Amniotic epithelial cell (primary cell): ENCODE measurements at regions not wholly inside any gene's neighbourhood (a gene's known extent, or its start where the extent isn't known, plus 50 kb on each side); places are given as distances from the start of the nearest gene placed in this dataset.

Source experiments
- DNase-seq: peaks from one replicate; pipeline ENCODE4 v3.0.0-alpha.2; 2010; ENCODE audit warnings: low read depth

DNA sequence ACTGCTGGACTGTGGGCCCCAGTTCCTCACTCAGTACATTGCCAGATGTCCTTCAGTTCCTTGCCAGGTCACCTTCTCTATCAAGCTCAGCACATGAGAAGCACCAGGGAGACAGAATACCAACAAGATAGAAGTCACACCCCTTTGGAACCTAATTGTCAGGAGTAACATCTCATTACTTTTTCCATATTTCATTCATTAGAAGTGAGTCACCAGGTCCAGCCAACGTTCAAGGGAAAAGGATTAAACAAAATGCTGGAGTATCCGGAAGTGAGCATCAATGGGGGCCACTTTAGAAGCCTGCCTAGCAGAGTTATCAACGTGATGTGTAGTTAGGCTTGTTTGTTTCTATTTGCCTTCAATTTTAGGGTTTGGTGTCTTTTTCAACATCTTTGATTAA lies 569.3 kb downstream of the MIAT start:
- peak; percentile 70 for DNase-seq

DNA sequence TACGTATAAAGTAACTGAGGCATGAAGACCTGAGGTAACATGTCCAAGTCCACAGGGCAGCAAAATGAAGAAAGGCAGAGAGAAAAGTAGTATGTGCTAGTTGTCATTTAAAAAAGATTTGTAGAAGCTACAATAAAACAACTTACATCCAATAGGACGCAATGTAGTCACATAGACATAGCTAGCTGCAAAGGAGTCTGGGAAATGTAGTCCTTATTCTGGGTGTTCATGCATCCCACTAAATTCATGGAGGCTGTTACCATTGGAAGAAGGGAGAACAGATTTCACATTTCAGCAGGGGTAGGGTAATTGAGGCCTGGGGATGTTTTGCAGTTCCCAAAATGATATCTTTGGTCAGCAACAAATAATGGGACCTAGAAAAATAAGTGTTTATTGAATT lies 571.4 kb downstream of the MIAT start:
- no peak for DNase-seq

DNA sequence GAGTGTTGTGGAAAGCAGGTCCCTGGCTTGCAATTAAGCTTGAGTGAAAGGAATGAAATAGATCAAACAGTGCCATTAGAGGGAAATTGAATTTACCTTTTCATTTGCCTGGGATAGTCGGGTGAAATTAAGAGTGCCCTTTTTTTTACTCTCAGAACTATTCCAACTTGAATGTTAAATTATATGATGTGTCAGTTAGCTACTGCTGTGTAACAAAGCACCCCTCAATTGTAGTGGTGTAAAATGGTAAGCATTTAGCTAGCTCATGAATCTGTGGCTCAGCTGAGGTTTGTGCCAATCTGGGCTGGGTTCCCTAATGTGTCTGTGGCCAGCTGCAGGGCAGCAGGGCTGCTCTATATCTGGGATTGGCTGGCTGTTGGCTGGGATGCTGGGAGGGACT lies 571.4 kb downstream of the MN1 start:
- no peak for DNase-seq

DNA sequence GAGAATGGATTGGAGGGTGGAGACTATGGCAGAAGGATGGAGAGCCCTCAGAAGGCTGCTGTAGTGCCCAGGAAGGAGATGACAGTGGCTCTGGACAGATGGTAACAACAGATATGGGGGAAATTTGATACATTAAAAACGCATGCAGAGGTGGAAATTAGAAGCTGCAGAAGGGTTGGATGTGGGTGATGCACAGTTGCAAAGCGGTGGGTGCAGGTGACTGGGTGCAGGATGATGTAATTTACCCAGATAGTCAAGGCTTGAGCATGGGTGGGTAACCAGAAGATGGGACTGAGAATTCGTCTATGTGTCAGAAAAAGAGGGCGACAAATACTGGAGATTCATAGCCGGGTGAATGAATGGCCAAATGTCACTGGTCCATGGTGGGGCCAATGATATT lies 570.3 kb downstream of the MN1 start:
- DNase-seq: no peak

DNA sequence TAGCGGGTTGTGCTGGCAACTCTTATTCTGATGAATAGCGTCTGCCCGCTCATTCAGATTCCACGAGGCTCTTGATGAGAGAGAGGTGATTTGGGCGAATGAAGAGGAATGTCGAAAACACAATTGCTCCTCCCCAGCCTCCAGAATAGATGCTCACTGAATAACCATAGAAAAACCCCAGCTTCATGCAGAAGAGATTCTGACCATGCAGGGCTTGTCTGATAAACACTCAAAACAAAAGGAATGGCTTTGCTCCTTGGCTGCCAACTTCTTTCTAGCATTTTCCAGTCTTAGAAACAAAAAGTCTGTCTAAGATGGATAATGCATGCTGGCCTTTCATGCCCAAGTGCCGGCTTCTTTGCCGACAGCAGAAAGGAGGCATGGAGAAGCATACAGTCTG lies 569.5 kb downstream of the MN1 start:
- DNase-seq: no peak

DNA sequence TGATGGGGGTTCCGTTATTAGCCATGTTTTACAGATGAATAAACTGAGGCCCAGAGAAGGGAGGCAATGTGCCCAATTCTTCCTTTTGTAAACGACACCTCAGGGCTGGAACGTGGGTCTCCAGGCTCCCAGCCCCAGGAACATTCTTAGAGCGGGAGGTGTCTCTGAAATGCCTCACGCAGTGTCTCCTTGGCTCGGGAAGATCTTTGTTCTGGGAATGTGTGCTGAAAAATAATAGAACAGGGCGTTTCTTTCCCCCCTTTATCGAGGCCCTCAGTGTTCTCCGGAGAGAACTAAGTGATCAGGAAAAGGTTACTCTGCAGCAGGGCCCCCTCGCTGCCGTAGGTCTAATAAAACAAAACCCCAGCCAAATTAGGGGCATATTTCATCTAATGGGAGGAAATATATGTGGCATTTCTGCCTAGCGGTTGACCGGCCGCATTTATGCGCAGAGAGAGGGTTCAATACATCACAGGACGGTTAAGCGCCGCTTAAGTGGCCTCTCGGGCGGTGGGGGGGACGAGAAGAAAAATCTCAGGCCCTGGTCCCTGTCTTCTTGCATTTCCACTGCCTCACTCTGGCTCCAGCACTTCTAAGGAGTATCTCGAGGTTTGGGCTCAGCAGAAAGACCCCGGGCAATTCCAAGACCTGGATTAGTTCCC lies 564.3 kb downstream of the MN1 start:
- DNase-seq: no peak

DNA sequence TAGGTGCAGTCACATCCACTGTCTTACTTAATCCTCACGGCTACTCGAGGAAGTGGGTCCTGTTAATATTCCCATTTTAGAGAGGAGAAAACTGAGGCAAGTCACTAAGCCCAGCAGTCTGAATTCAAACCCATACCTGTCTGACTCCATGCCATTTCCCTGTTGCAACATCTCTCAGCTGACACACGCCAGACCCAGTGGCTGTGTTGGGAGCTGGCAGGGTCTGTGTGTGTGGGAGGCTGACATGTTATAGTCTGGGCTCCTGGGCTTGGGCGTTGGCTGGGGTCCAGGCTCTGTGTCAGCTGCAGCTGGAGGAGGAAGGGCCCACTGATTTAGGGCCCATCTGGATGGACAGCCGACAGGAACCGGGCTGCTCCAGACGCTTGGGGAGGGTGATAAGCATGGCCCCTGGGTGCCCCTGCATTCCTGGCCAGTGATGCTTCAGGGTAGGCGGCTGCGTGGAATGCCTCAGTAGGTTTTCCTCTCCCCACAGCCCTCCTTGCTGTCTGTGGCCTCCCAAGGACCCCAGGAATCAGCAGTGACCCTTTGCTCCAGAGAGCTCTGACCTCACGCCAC lies 562.5 kb downstream of the MN1 start:
- peak; percentile 100 for DNase-seq

DNA sequence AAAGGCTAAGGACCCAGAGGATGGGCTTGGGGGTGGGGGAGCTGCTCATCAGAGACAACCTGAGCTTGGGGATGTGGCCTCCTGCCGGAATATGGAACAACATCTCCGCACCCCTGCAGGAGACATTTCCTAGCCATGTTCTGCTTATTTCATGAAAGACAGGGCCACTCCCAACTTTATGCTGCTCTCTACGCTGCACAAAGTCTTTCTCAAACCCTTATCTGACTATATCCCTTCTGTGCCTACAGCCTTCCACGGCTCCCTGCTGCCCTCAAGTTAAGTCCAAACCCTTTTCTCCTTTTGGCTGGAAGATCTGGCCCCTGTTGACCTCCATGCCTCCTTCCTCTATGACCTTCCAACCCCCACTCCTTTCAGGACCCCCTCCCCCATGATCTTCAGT lies 562.0 kb downstream of the MN1 start:
- no peak for DNase-seq

DNA sequence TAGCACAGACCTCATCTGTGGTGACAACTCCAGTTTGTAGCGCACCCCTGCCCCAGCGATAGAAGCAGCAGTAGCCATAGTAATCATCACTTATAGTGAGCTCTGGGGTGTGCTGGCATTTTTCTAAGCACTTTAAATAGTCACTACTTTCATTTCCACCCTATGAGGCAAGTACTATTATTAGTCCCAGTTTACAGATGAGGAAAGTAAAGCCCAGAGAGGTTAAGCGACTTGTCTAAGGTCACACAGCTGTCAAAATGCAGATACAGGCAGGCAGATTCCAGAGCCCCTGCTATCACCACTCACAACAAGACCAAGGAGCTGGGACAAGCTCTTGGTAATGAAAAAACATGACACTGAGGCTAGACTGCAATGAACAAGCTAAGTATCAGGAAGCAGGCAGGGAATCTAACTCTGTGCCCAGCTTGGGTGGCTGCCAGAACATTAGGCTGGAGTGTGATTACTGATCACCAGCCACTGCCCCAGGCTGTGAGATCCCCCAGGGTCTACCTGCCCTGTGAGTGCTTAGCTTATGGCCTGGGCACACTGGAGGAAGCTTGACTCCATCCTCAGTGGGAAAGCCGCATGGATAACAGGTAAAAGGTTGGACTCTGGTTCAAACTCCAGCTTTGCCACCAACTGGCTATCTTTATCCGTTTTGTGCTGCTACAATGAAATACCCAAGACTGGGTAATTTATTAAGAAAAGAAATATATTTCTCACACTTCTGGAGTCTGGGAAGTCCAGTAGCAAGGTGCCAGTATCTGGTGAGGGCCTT lies 561.1 kb downstream of the MN1 start:
- no peak for DNase-seq

DNA sequence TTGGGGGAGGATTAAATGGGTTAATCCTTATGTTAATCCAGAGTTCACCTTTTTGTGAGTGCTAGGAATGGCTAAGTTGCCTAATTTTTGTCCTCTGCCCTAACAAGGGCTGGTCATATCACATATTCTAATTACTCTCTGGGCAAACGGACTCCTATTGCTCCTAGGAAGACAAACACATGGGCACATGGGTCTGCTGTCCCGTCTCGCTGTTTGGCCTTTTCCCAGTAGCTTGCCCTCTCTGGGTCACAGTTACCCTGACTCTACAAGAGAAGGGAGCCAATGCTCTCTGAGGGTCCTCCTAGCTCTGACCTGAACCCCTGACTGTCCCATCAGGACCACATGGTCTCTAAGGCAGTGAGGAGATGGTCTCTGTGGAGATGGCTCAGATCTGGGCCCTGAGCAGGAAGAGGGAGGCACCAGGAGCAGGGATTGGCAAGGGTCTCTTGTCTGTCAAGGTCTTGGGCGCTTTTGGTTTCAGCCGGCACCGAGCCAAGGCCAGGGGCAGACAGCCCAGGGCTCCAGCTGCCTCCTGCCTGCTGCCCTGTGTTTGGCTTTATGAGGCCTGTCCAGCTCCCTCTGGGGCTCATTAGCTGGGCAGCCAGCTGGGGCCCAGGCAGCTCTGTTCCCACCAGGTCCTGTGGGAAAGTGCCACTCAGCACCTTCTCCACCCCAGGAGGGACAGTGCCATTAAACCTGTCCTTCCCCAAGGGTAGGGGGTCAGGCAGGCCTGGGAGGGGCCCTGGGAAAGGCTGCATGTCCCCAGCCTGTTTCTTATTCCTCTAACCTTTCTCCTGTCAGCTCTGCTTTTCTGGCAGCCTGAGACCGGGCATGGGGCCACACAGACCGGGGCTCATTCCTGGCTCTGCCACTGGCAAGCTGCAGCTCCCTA lies 559.9 kb downstream of the MN1 start:
- no peak for DNase-seq

DNA sequence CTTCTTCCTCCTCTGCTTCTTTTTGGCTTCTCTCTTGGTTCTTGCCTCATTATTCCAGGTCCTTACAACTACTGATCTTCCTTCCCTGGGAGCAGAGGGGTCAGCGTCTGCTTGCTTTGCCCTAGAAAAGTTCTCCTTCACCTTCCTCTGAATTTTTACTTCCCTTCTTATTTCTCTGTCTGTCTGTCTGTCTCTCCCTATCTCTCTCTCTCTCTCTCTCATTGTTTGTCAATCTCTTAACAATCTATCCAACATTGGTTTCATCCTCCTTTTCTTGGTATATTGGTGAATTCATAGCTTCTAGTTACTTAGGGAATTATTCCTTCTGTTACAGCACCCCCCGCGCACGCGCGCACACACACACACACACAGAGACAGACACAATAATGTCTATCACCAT lies 559.1 kb downstream of the MN1 start:
- no peak for DNase-seq

DNA sequence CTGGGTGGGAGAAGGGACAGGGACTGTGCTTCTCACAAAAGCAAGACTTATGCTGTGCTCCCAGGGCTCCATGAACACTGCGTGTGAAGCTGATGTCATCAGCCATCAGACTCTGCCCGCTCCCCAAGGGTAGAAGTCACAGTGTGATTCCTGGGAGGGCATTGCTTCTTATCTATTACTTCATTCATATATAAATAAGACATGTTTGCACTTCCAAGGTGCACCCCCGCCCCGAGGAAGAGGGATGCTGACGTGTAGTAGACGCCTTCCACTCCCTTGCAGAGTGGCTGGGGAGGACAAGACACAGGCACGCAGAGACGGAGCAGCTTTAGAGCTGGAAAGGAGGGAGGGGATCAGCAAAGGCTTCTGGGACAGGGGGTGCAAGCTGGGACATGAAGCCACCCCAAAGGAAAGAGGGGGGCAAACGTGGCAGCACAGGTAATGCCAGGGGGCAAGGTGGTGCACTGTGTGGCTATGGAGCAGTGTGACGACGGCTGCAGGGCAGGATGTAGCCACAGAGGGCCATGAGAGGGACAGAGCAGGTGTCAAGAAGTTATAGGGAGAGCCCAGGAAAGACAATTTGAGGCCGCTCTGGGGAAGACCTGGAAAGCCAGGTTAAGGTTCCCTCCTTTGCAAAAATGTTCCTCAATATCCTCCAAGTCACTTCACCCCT lies 558.5 kb downstream of the MN1 start:
- DNase-seq: no peak

DNA sequence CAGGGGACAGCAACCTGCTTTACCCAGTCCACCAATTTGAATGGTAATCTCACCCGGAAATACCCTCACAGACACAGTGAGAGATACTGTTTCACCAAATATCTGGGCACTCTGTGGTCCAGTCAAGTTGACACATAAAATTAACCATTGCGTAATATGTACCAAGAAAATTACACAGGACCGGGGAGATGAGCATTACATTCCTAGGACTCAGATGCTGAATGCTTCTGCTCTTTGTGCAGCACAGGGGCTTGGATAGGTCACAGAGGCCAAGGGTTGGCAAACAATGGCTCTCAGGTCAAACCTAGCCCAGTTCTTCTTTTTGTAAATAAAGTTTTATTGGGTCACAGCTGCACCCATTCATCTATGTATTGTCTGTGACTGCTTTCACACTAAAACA lies 557.2 kb downstream of the MN1 start:
- no peak for DNase-seq

DNA sequence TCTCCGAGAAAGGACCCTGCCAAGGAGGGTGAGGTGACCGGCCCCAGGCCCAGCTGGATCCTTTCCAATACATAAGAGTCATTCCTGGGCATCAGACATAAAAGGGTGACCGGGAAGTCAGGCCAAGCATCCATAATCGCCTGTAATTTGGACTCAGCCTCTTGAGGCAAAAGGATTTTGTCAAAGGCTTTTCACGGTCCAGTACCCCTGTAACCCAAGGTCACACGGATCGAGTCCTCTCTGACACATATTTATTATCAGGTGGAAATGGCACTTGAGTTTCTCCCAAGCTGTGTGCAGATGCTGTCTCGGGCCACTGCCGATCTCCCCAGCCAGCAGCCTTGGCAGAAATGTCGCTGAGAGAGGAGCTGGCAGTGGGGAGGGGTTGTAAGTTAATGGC lies 556.5 kb downstream of the MN1 start:
- DNase-seq: no peak

DNA sequence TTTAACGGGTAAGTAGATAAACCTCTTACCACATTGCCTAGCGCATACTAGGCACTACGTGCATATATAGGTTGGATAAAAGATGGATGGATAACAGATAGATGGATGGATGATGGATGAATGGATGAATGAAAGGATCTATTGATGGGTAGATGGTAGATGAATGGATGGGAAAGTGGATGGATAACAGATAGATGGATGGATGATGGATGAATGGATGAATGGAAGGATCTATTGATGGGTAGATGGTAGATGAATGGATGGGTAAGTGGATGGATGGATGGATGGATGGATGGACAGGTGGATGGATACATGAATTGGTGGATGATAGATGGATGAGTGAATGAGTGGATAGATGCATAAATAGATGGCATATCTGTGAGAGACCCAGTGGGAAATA lies 555.0 kb downstream of the MN1 start:
- no peak for DNase-seq

DNA sequence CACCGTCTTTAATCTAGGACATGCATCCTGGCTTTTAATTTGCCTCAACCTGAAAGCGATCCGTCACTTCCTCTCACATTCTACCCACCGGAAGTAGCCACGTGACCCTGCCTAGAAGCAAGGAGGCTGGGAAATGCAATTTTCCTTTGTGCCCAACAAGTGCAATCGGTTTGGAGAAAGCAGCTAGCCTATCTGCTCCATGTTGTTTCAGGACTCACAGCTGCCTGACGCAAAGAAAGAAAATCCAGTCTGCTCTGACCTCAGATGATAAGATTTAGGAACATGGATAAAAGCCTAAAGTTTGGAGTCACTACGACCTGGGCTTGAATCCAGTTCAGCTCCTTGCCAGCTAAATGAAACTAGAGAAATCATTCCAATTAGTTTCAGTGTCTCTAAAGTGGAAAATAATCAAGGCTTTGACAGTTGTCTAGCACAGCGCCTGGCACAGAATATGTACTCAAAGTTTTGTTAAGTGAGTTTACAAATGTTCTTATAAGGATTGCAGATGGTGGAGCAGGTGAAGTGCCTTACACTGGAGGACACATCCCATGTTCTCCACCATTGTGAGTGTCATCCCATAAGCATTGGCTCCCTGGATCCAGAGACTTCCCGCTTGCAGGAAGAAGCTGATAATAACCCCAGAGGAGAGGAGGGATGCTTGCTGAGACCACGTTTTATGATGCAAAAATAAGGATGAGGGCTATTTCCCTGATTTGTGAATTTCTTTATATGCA lies 553.7 kb downstream of the MN1 start:
- DNase-seq: peak; percentile 77

DNA sequence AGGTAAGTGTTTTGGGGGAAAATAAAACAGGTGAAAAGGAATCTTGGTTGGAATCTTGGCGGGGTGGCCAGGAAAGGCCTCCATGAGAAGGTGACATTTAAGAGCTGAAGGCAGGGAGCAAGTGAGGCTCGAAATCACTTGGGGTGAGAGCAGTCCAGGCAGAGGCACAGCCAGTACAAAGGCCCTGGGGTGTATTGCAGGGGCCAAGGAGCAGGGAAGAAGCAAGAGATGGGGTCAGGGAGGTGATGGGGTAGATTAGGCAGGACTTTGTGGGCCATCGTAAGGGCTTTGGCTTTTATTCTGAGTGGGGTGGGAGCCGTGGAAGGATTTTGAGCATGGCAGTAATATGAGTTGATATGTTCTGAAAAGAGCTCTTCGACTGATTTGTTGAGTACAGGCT lies 551.1 kb downstream of the MN1 start:
- DNase-seq: no peak

DNA sequence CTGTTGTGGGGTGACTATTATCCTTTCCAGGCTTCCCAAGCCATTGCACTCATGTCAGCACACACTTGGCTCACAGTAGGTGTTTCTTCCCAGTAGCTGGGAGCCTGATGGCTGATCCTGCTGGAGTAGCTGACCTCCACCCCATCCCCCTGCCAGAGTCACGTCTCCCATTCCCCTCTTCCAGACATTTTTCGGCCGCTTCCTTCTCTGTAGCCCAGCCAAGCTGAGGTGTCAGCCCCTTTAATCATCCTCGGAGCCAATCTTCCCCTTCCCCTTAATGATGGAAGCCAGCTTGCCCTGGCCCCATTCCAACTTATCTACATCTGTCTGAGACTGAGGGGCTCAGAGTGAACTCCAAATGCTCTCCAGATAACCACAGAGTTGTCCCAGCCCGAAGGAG lies 550.7 kb downstream of the MN1 start:
- no peak for DNase-seq

DNA sequence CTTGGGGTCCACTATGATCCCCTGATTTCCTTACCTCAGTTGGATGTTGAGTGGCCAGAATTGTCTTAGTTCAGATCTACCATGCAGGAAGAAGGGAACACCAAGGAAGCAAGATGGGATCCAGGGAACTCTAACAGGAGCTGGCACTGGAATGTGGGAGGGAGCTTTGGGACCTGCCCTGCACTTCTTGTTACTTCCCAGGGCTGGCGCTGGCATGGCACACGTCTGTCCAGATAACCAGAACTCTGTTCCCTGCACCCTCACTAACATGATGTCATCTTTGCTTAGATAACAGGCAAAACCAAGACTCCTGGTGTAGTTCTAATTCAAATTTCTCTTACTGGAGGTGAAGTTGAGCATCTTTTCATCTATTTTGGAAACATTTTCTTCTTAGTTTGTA lies 550.0 kb downstream of the MN1 start:
- peak; percentile 35 for DNase-seq

DNA sequence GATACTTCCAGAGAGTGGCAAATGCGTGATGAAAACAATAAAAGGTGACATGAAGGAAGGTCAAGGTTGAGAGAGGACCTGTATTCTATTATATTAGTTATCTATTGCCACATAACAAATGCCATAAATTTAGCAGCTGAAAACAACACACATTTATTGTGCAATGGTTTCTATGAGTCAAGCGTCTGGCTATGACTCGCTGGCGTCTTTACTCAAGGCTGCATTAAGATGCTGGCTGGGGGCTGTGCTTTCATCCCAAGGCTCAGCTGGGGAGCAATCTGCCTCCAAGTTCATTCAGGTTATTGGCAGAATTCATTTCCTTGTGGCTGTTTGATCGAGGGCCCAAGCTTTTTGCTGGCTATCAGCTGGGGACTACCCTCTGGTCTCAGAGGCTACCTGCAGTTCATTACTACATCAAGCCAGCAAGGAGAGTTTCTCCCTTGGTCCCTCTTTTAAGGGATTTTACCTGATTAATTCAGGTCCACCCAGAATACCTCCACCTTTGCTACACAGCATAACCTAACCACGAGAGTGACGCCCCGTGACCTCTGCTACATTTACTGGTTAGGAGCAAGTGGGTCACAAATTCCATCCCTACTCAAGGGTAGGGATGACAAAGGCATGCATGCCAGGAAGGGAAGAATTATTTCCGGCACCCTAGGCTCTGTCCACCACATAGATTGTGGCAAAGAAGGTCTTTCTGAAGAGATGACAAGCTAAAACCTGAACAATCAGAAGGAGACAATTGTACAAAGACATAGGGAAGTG lies 549.1 kb downstream of the MN1 start:
- peak; percentile 93 for DNase-seq
